B cell (primary cell): ENCODE measurements at regions not wholly inside any gene's neighbourhood (a gene's known extent, or its start where the extent isn't known, plus 50 kb on each side); places are given as distances from the start of the nearest gene placed in this dataset.
A peak's percentile ranks its signal among the peaks of the same experiment; 100 is the strongest.

Experiments used
- ATAC-seq: fragments of 200-7000 bp; cut with Tn5 transposase; one replicate; pipeline ENCODE4 v1.10.0; 2021; ENCODE audit warnings: low read depth, mild to moderate bottlenecking, moderate number of reproducible peaks, moderate library complexity
- CTCF ChIA-PET: fragments of 350-600 bp; sonication (Branson Sonifier 250); formaldehyde crosslinking; loops from one replicate; lab custom pipeline; 2021; ENCODE audit warnings: antibody characterized with exemption, inconsistent platforms; lab: Charles Lee
- POLR2A ChIA-PET: fragments of 350-600 bp; sonication (Branson Sonifier 250); formaldehyde crosslinking; loops from one replicate; lab custom pipeline; 2021; ENCODE audit warnings: antibody characterized with exemption; lab: Charles Lee
- DNase-seq: peaks from one replicate; pipeline ENCODE4 v3.0.0; 2013
- H2AFZ ChIP-seq: 2 replicates; pipeline ENCODE4 v1.6.1; 2012; ENCODE audit warnings: mild to moderate bottlenecking, low read depth, low read length; ENCODE audit not compliant: insufficient read depth, poor library complexity, severe bottlenecking
- H3K27ac ChIP-seq, 2 donors: 1 replicate in 1 of 2; 2 replicates in 1 of 2; pipeline ENCODE4 v1.5.1; 2012 to 2013; ENCODE audit warnings: low read length in 2 of 2, mild to moderate bottlenecking in 2 of 2, moderate library complexity in 1 of 2
- H3K27me3 ChIP-seq, 4 experiments: fragments of 200-600 bp in 1 of 4; sonication (generic) in 1 of 4; replicated peaks in 1 of 4; 1 replicate in 2 of 4; 2 replicates in 2 of 4; pipeline versions ENCODE4 v1.6.1 to v1.7.0; 2013 to 2016; ENCODE audit warnings: low read length in 3 of 4, mild to moderate bottlenecking in 2 of 4, mixed read lengths in 1 of 4, moderate library complexity in 1 of 4; ENCODE audit not compliant: insufficient read depth in 4 of 4, control insufficient read depth in 3 of 4; ENCODE audit errors: control extremely low read depth in 1 of 4
- H3K36me3 ChIP-seq, 2 experiments: replicated peaks in 1 of 2; 1 replicate in 1 of 2; 2 replicates in 1 of 2; pipeline versions ENCODE4 v1.6.1 to v1.7.1; 2013; ENCODE audit warnings: low read length in 1 of 2; ENCODE audit not compliant: insufficient read depth in 2 of 2, control insufficient read depth in 1 of 2; ENCODE audit errors: control extremely low read depth in 1 of 2, extremely low read depth in 1 of 2
- H3K4me1 ChIP-seq, 2 donors: fragments of 200-600 bp in 1 of 2; sonication (generic) in 1 of 2; 1 replicate in 1 of 2; 2 replicates in 1 of 2; pipeline versions ENCODE4 v1.5.1 to v1.6.1; 2013 to 2017; ENCODE audit warnings: low read length in 2 of 2; ENCODE audit not compliant: control insufficient read depth in 2 of 2, insufficient read depth in 2 of 2
- H3K4me2 ChIP-seq: replicated peaks from 2 replicates; pipeline ENCODE3; 2012; ENCODE audit warnings: mild to moderate bottlenecking, low read depth, low read length; ENCODE audit not compliant: poor library complexity, severe bottlenecking
- H3K4me3 ChIP-seq, 5 experiments: fragments of 200-600 bp in 1 of 5; sonication (generic) in 1 of 5; 1 replicate in 3 of 5; 2 replicates in 2 of 5; pipeline versions ENCODE4 v1.5.1 to v1.7.0; 2011 to 2016; ENCODE audit warnings: low read length in 4 of 5, mild to moderate bottlenecking in 4 of 5, low read depth in 2 of 5, control low read depth in 1 of 5, moderate library complexity in 1 of 5; ENCODE audit not compliant: insufficient read depth in 1 of 5; ENCODE audit errors: control extremely low read depth in 1 of 5, extremely low read depth in 1 of 5
- H3K79me2 ChIP-seq: fragments of 200-600 bp; sonication (generic); one replicate; pipeline ENCODE4 v1.6.0; 2016; ENCODE audit warnings: low read length; ENCODE audit not compliant: control insufficient read depth, insufficient read depth
- H3K9ac ChIP-seq: fragments of 200-600 bp; sonication (generic); 2 replicates; pipeline ENCODE4 v1.6.1; 2017; ENCODE audit warnings: mild to moderate bottlenecking, low read length, moderate library complexity
- H3K9me3 ChIP-seq, 3 donors: one replicate each; pipeline versions ENCODE4 v1.6.1 to v1.7.1; 2013; ENCODE audit warnings: low read length in 2 of 3; ENCODE audit not compliant: control insufficient read depth in 2 of 3, insufficient read depth in 1 of 3; ENCODE audit errors: control extremely low read depth in 1 of 3
- H4K20me1 ChIP-seq: 2 replicates; pipeline ENCODE4 v1.6.0; 2012; ENCODE audit warnings: mild to moderate bottlenecking, low read length; ENCODE audit not compliant: insufficient read depth, control insufficient read depth, poor library complexity, severe bottlenecking
- H3K27ac Mint-ChIP-seq: one replicate; pipeline ENCODE4 v1.8.0; 2021; ENCODE audit warnings: mixed read lengths
- H3K27me3 Mint-ChIP-seq: one replicate; pipeline ENCODE4 v1.8.0; 2021; ENCODE audit warnings: mixed read lengths
- H3K4me1 Mint-ChIP-seq: one replicate; pipeline ENCODE4 v1.8.0; 2021; ENCODE audit warnings: mixed read lengths
- H3K4me3 Mint-ChIP-seq: one replicate; pipeline ENCODE4 v1.8.0; 2021; ENCODE audit warnings: mixed read lengths
- H3K9me3 Mint-ChIP-seq: one replicate; pipeline ENCODE4 v1.8.0; 2022; ENCODE audit warnings: mixed read lengths; ENCODE audit not compliant: insufficient read depth
- EZH2 ChIP-seq: IDR thresholded peaks from 2 replicates; pipeline ENCODE4 v1.6.1; 2012; ENCODE audit warnings: borderline replicate concordance, low read depth, mild to moderate bottlenecking, moderate library complexity, low read length; ENCODE audit not compliant: insufficient read depth, poor library complexity, severe bottlenecking
- WGBS: methylation state at CpG from one replicate; pipeline ENCODE4 v1.1.5; 2013; ENCODE audit warnings: missing lambda C conversion rate; ENCODE audit not compliant: insufficient coverage; 5-methylcytosine and 5-hydroxymethylcytosine counted together
- intact Hi-C: fragments of 100-400 bp; cut with micrococcal nuclease; formaldehyde crosslinking; loops from one replicate; pipeline ENCODE4 v1.10.0; 2022
- TF ChIP-seq, protein P1 (sequence below): fragments of 200-600 bp; IDR thresholded peaks from one replicate; pipeline ENCODE4 v1.8.0; 2022; ENCODE audit warnings: antibody characterized with exemption, mild to moderate bottlenecking

DNA sequence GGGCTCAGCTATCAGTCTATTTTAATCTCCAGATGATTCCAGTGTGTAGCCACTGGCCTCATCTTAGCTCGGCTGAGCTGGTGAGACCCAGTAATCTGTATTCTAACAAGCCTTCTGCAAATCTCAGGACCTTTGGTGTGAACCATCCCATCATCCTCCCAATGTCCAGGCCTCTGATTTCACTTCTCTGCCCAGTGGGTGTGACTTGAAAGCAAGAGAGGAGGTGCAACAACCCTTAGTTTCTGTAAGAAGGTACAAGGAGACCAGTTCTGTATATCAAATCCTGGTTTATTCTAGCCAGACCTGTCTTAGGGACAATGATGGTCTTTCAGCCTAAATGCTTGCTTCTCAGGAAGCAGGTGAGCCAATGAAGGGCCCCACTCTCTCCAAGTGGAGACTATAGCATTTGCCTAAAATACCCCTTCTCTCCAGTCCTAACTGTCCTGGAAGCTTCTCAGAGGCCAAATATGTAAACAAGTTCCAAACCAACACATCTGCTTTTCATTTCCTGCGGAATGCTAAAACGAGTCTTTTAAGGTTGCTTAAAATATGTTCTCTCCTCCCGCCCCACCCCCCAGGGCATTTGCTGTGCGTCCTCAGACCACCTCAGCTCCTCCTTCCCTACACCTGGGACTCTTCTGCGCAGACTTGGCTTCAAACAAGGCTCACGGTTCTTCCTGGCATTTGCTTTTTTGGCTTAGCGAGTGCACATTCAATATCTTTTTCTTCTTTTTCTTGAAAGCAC, 78.4 kb upstream of the FUT8 start:
- DNase-seq (no peak), ATAC-seq (peak; percentile 8)
- peak overlapping the region; percentile 57 for H3K4me3 Mint-ChIP-seq
- peak overlapping the region; percentile 59 for H3K4me2 ChIP-seq
- POLR2A ChIA-PET, result no interaction called here
- CTCF ChIA-PET, result interaction anchor here (1.3 to 3.3 kb wide), 3 partner anchors 9 to 77 kb away, joined by 4 to 16 read pairs (median 4); no protein-coding TSS in a partner anchor
- TF ChIP-seq, protein P1, sequence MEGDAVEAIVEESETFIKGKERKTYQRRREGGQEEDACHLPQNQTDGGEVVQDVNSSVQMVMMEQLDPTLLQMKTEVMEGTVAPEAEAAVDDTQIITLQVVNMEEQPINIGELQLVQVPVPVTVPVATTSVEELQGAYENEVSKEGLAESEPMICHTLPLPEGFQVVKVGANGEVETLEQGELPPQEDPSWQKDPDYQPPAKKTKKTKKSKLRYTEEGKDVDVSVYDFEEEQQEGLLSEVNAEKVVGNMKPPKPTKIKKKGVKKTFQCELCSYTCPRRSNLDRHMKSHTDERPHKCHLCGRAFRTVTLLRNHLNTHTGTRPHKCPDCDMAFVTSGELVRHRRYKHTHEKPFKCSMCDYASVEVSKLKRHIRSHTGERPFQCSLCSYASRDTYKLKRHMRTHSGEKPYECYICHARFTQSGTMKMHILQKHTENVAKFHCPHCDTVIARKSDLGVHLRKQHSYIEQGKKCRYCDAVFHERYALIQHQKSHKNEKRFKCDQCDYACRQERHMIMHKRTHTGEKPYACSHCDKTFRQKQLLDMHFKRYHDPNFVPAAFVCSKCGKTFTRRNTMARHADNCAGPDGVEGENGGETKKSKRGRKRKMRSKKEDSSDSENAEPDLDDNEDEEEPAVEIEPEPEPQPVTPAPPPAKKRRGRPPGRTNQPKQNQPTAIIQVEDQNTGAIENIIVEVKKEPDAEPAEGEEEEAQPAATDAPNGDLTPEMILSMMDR, result no peak
- no peak for TF ChIP-seq EZH2
- H3K27me3 Mint-ChIP-seq, result no peaks in the 10 kb centered on the region
- H3K27ac ChIP-seq, result peak overlapping the region in 1 of 2 donors; percentile 6
- no peaks in the 10 kb centered on the region for H3K79me2 ChIP-seq
- no peaks in the 10 kb centered on the region for H4K20me1 ChIP-seq
- H3K9ac ChIP-seq, result peak overlapping the region; percentile 13
- no peak overlapping the region for H3K4me3 ChIP-seq
- peaks cover 57 to 78% of the 10 kb centered on the region in 2 donors for H3K4me1 ChIP-seq
- 16% methylated on average over 8 of the region's 8 CpGs for WGBS
- no peaks in the 10 kb centered on the region for H3K27me3 ChIP-seq
- H3K27ac Mint-ChIP-seq, result peak overlapping the region; percentile 83
- peaks cover 71% of the 10 kb centered on the region for H3K4me1 Mint-ChIP-seq
- intact Hi-C loops, result loop anchor here (1.0 kb wide), 1 partner anchor 15 kb away; no protein-coding TSS in a partner anchor
- no peaks in the 10 kb centered on the region for H3K9me3 ChIP-seq
- H3K9me3 Mint-ChIP-seq, result no peaks in the 10 kb centered on the region
- no peaks in the 10 kb centered on the region for H3K36me3 ChIP-seq
- H2AFZ ChIP-seq, result peak overlapping the region; percentile 54

DNA sequence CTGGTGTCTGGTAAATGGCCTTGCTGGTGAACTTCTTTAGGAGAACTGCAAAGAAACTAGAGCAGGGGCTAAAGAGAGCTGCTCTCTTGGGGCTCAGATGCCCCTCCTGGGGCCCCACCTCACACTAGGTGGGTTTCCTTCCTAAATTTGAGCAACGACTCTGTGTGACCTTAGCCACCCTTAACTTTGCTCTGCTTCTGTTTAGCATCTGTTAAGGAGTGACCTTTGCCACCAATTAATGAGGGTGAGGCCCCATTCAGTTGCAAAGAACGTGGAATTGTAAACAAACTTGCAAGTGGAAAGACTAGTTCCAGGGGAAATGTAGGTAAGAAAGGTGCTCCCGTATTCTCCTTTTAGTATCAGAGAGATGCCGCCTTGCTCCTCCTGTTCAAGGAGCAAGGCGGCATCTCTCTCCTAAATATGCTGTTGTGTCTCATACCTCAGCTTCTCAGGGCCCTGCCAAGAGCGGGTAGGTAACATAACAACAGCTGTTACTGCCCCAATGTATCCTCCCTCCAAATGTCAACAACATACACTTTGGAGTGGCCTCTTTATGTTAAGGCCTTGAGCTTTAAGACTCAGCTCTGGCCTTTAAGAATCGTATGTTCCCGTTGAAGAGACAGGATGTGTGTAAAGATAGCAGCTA, 77.6 kb upstream of the FUT8 start:
- DNase-seq (no peak), ATAC-seq (peak; percentile 7)
- H3K9me3 ChIP-seq, result no peaks in the 10 kb centered on the region
- ChIA-PET POLR2A (no interaction called here), CTCF (interaction anchor here (1.1 to 3.0 kb wide), 4 partner anchors 9 to 77 kb away, joined by 3 to 12 read pairs (median 4); no protein-coding TSS in a partner anchor)
- no peaks in the 10 kb centered on the region for H3K27me3 ChIP-seq
- Mint-ChIP-seq H3K4me1 (peaks cover 64% of the 10 kb centered on the region), H3K27me3 (no peaks in the 10 kb centered on the region), H3K9me3 (no peaks in the 10 kb centered on the region), H3K27ac (peak overlapping the region; percentile 83), H3K4me3 (peak overlapping the region; percentile 57)
- H2AFZ ChIP-seq, result peak overlapping the region; percentile 54
- intact Hi-C loops, result loop anchor here (1.0 to 5.0 kb wide), 2 partner anchors 16 to 33 kb away; no protein-coding TSS in a partner anchor
- no peaks in the 10 kb centered on the region for H3K36me3 ChIP-seq
- no peak overlapping the region for H3K4me3 ChIP-seq
- H3K9ac ChIP-seq, result peak overlapping the region; percentile 13
- peak overlapping the region; percentile 59 for H3K4me2 ChIP-seq
- WGBS, result 71% methylated on average over 3 of the region's 8 CpGs
- TF ChIP-seq, protein P1, result no peak
- no peak for TF ChIP-seq EZH2
- H3K79me2 ChIP-seq, result no peaks in the 10 kb centered on the region
- peaks cover 49 to 70% of the 10 kb centered on the region in 2 donors for H3K4me1 ChIP-seq
- no peaks in the 10 kb centered on the region for H4K20me1 ChIP-seq
- H3K27ac ChIP-seq, result peak overlapping the region; percentile 4 to 20
